Activated CD4-positive, CD25-positive, alpha-beta regulatory T cell (primary cell): ENCODE measurements at regions not wholly inside any gene's neighbourhood (a gene's known extent, or its start where the extent isn't known, plus 50 kb on each side); places are given as distances from the start of the nearest gene placed in this dataset.
"Not testable (repeated sequence)": the region's sequence is repeated elsewhere in the genome, so short reads cannot be mapped to it uniquely, and the experiment has no call there.

Experiments used
- DNase-seq, 4 experiments: peaks; one replicate each; lab custom pipeline; 2025; lab: John Stamatoyannopoulos, UW

GRCh38 chr16:88301886-88302285 lies 80.9 kb upstream of the ZNF469 start:
- DNase-seq: no peak

GRCh38 chr16:88302666-88303065 lies 80.1 kb upstream of the ZNF469 start:
- no peak for DNase-seq

- no peak for DNase-seq
These were observed 79.4 kb upstream of the ZNF469 start for GRCh38 chr16:88303405-88303804.

- no peak for DNase-seq
These were observed 78.6 kb upstream of the ZNF469 start for GRCh38 chr16:88303890-88304819.

GRCh38 chr16:88305176-88305575 lies 77.6 kb upstream of the ZNF469 start:
- no peak for DNase-seq

- DNase-seq: no peak
These were observed 76.3 kb upstream of the ZNF469 start for GRCh38 chr16:88306411-88306810.

GRCh38 chr16:88306860-88307545 lies 75.8 kb upstream of the ZNF469 start:
- DNase-seq: no peak

GRCh38 chr16:88308441-88309173 lies 74.2 kb upstream of the ZNF469 start:
- DNase-seq: no peak

GRCh38 chr16:88309174-88309907 lies 73.4 kb upstream of the ZNF469 start:
- no peak for DNase-seq

GRCh38 chr16:88309908-88310265 lies 72.9 kb upstream of the ZNF469 start:
- DNase-seq: no peak

- no peak for DNase-seq
These were observed 71.8 kb upstream of the ZNF469 start for GRCh38 chr16:88310796-88311605.

GRCh38 chr16:88311860-88312259 lies 70.9 kb upstream of the ZNF469 start:
- not testable (repeated sequence) for DNase-seq

- no peak for DNase-seq
These were observed 70.0 kb upstream of the ZNF469 start for GRCh38 chr16:88312732-88313131.

- no peak for DNase-seq
These were observed 67.7 kb upstream of the ZNF469 start for GRCh38 chr16:88314991-88315542.

- DNase-seq: no peak
These were observed 67.1 kb upstream of the ZNF469 start for GRCh38 chr16:88315543-88316105.

GRCh38 chr16:88316151-88316550 lies 66.6 kb upstream of the ZNF469 start:
- no peak for DNase-seq

- DNase-seq: no peak
These were observed 65.7 kb upstream of the ZNF469 start for GRCh38 chr16:88316941-88317612.

- no peak for DNase-seq
These were observed 65.2 kb upstream of the ZNF469 start for GRCh38 chr16:88317613-88317965.

- no peak for DNase-seq
These were observed 64.7 kb upstream of the ZNF469 start for GRCh38 chr16:88318051-88318450.

GRCh38 chr16:88318521-88318920 lies 64.2 kb upstream of the ZNF469 start:
- no peak for DNase-seq
